ENCODE measurements at regions not wholly inside any gene's neighbourhood (a gene's known extent, or its start where the extent isn't known, plus 50 kb on each side); places are given as distances from the start of the nearest gene placed in this dataset.

- ATAC-seq (peak; percentile 59), FAIRE-seq (no peak), DNase-seq (ENCODE audit: low read depth, low spot score) (no peak)
- CTCF ChIA-PET: no interaction called here
- Histone ChIP-seq H2AFZ (ENCODE audit: control insufficient read depth, low read depth, low read length) (peak overlapping the region; percentile 67), H3K9me3 (replicated peaks; ENCODE audit: control insufficient read depth, insufficient read depth, low read length) (no peaks in the 10 kb centered on the region), H3K4me3 (0 out of 2 replicates have a peak overlapping the region, but pooled peaks have one; percentile 3), H3K27me3 (replicated peaks in 1 of 2; ENCODE audit: control insufficient read depth in 2 of 2, insufficient read depth in 2 of 2, low read length in 1 of 2) (no peaks in the 10 kb centered on the region), H3K4me1 (ENCODE audit: control insufficient read depth, insufficient read depth, low read length) (peaks cover 11% of the 10 kb centered on the region), H4K20me1 (ENCODE audit: control insufficient read depth, insufficient read depth) (no peaks in the 10 kb centered on the region), H3K36me3 (ENCODE audit: control insufficient read depth in 2 of 2, insufficient read depth in 2 of 2, low read length in 1 of 2) (no peaks in the 10 kb centered on the region), H3K79me2 (ENCODE audit: control insufficient read depth, insufficient read depth, low read length) (no peaks in the 10 kb centered on the region), H3K4me2 (ENCODE audit: control insufficient read depth, insufficient read depth) (0 out of 2 replicates have a peak overlapping the region, but pooled peaks have one; percentile 33), H3K27ac (ENCODE audit: control insufficient read depth, insufficient read depth) (peak overlapping the region; percentile 69; the same call in 1 of the 2 replicates), H3K9ac (ENCODE audit: control insufficient read depth, insufficient read depth, low read length) (no peak overlapping the region)
- POLR2A ChIA-PET: no interaction called here
- SMC1A ChIA-PET (ENCODE audit: uncharacterized antibody, unreplicated experiment): no interaction called here
- no peak for TF ChIP-seq RAD51 (IDR thresholded peaks at IDR 0.05)
- TF ChIP-seq EZH2 (IDR thresholded peaks at IDR 0.05; ENCODE audit: borderline replicate concordance, control insufficient read depth, low read depth, low read length): no peak
- no peak for TF ChIP-seq POLR2AphosphoS2 (IDR thresholded peaks at IDR 0.05; ENCODE audit: low read depth, low read length)
- TF ChIP-seq BCL11A (IDR thresholded peaks at IDR 0.05; ENCODE audit: low read depth, low read length): no peak
- no peak for TF ChIP-seq CBX3 (IDR thresholded peaks at IDR 0.05; ENCODE audit: borderline replicate concordance, low read depth)
- no peak for TF ChIP-seq BMI1 (IDR thresholded peaks at IDR 0.05; ENCODE audit: borderline replicate concordance)
- peak; percentile 21; the same call in 1 of the 2 replicates for TF ChIP-seq JUNB (IDR thresholded peaks at IDR 0.05)
- in situ Hi-C loops (cut with MboI) (no loop called here), intact Hi-C loops (cut with micrococcal nuclease; ENCODE audit: unreplicated experiment) (no loop called here)
- RAD21 ChIA-PET (ENCODE audit: unreplicated experiment): no interaction called here
- no TSS peak for BruUV-seq (replicated peaks)
- 8% methylated on average over 1 of the region's 1 CpG for WGBS (ENCODE audit: insufficient coverage, insufficient replicate concordance, low lambda C conversion rate, missing lambda C conversion rate)
Measured at GRCh38 chr6:82419859-82420258, 56.2 kb downstream of the TPBG start.

- H3K9ac ChIP-seq (ENCODE audit: control insufficient read depth, insufficient read depth, low read length): no peak overlapping the region
- FAIRE-seq (no peak), DNase-seq (ENCODE audit: low read depth, low spot score) (no peak), ATAC-seq (no peak)
- no peak overlapping the region for H3K27ac ChIP-seq (ENCODE audit: control insufficient read depth, insufficient read depth)
- H4K20me1 ChIP-seq (ENCODE audit: control insufficient read depth, insufficient read depth): no peaks in the 10 kb centered on the region
- H3K79me2 ChIP-seq (ENCODE audit: control insufficient read depth, insufficient read depth, low read length): no peaks in the 10 kb centered on the region
- ChIA-PET CTCF (no interaction called here), RAD21 (ENCODE audit: unreplicated experiment) (no interaction called here), POLR2A (no interaction called here), SMC1A (ENCODE audit: uncharacterized antibody, unreplicated experiment) (no interaction called here)
- H3K36me3 ChIP-seq (ENCODE audit: control insufficient read depth in 2 of 2, insufficient read depth in 2 of 2, low read length in 1 of 2): no peaks in the 10 kb centered on the region
- H3K4me3 ChIP-seq: no peak overlapping the region
- H3K4me1 ChIP-seq (ENCODE audit: control insufficient read depth, insufficient read depth, low read length): no peaks in the 10 kb centered on the region
- in situ Hi-C loops (cut with MboI) (no loop called here), intact Hi-C loops (cut with micrococcal nuclease; ENCODE audit: unreplicated experiment) (no loop called here)
- no peak overlapping the region for H2AFZ ChIP-seq (ENCODE audit: control insufficient read depth, low read depth, low read length)
- H3K4me2 ChIP-seq (ENCODE audit: control insufficient read depth, insufficient read depth): no peak overlapping the region
- no peaks in the 10 kb centered on the region for H3K27me3 ChIP-seq (replicated peaks in 1 of 2; ENCODE audit: control insufficient read depth in 2 of 2, insufficient read depth in 2 of 2, low read length in 1 of 2)
- no peaks in the 10 kb centered on the region for H3K9me3 ChIP-seq (replicated peaks; ENCODE audit: control insufficient read depth, insufficient read depth, low read length)
- no TSS peak for BruUV-seq (replicated peaks)
- TF ChIP-seq POLR2AphosphoS5 (IDR thresholded peaks at IDR 0.05; ENCODE audit: low read length) (no peak), CBX3 (IDR thresholded peaks at IDR 0.05; ENCODE audit: borderline replicate concordance, low read depth) (no peak), SP1 (IDR thresholded peaks at IDR 0.05; ENCODE audit: low read depth, low read length) (no peak), CBFB (IDR thresholded peaks at IDR 0.05; ENCODE audit: low read depth) (no peak), E4F1 (IDR thresholded peaks at IDR 0.05; ENCODE audit: borderline replicate concordance, partially characterized antibody) (no peak), SMAD5 (IDR thresholded peaks at IDR 0.05; ENCODE audit: low read depth) (no peak), SIX5 (IDR thresholded peaks at IDR 0.05; ENCODE audit: low read depth, low read length, severe bottlenecking) (no peak), CEBPZ (IDR thresholded peaks at IDR 0.05; ENCODE audit: low read depth, low read length) (no peak), SREBF1 (IDR thresholded peaks at IDR 0.05; ENCODE audit: low read length) (no peak)
Measured at GRCh38 chr6:82430611-82431010, 67.0 kb downstream of the TPBG start.
